ENCODE measurements at regions not wholly inside any gene's neighbourhood (a gene's known extent, or its start where the extent isn't known, plus 50 kb on each side); places are given as distances from the start of the nearest gene placed in this dataset.

GRCh38 chr5:2674456-2674855, 77.0 kb downstream of the IRX2 start:
- Mint-ChIP-seq H3K9me3 (ENCODE audit: unreplicated experiment) (peaks cover 14% of the 10 kb centered on the region), H3K36me3 (ENCODE audit: unreplicated experiment) (no peaks in the 10 kb centered on the region), H3K4me3 (ENCODE audit: unreplicated experiment) (no peak overlapping the region), H3K27me3 (ENCODE audit: unreplicated experiment) (no peaks in the 10 kb centered on the region), H3K27ac (ENCODE audit: unreplicated experiment) (no peak overlapping the region), H3K4me1 (ENCODE audit: unreplicated experiment) (no peaks in the 10 kb centered on the region)
- no peak for TF ChIP-seq CTCF (IDR thresholded peaks at IDR 0.05)
- DNase-seq (ENCODE audit: extremely low spot score, unreplicated experiment): no peak

- no peak for TF ChIP-seq CTCF (IDR thresholded peaks at IDR 0.05)
- H3K4me3 Mint-ChIP-seq (ENCODE audit: unreplicated experiment): no peak overlapping the region
- peaks cover 11% of the 10 kb centered on the region for H3K9me3 Mint-ChIP-seq (ENCODE audit: unreplicated experiment)
- H3K27ac Mint-ChIP-seq (ENCODE audit: unreplicated experiment): no peak overlapping the region
- no peaks in the 10 kb centered on the region for H3K4me1 Mint-ChIP-seq (ENCODE audit: unreplicated experiment)
- no peak for DNase-seq (ENCODE audit: extremely low spot score, unreplicated experiment)
- no peaks in the 10 kb centered on the region for H3K36me3 Mint-ChIP-seq (ENCODE audit: unreplicated experiment)
- H3K27me3 Mint-ChIP-seq (ENCODE audit: unreplicated experiment): no peaks in the 10 kb centered on the region
These were observed 80.5 kb downstream of the IRX2 start for GRCh38 chr5:2670940-2671339.

- no peaks in the 10 kb centered on the region for H3K27me3 Mint-ChIP-seq (ENCODE audit: unreplicated experiment)
- no peak overlapping the region for H3K4me3 Mint-ChIP-seq (ENCODE audit: unreplicated experiment)
- no peaks in the 10 kb centered on the region for H3K36me3 Mint-ChIP-seq (ENCODE audit: unreplicated experiment)
- no peak for DNase-seq (ENCODE audit: extremely low spot score, unreplicated experiment)
- H3K27ac Mint-ChIP-seq (ENCODE audit: unreplicated experiment): no peak overlapping the region
- peaks cover 6% of the 10 kb centered on the region for H3K9me3 Mint-ChIP-seq (ENCODE audit: unreplicated experiment)
- no peaks in the 10 kb centered on the region for H3K4me1 Mint-ChIP-seq (ENCODE audit: unreplicated experiment)
- TF ChIP-seq CTCF (IDR thresholded peaks at IDR 0.05): no peak
These were observed 81.6 kb downstream of the IRX2 start for GRCh38 chr5:2669913-2670312.

GRCh38 chr5:2669259-2669658, 82.2 kb downstream of the IRX2 start:
- Mint-ChIP-seq H3K27ac (ENCODE audit: unreplicated experiment) (no peak overlapping the region), H3K4me1 (ENCODE audit: unreplicated experiment) (no peaks in the 10 kb centered on the region), H3K36me3 (ENCODE audit: unreplicated experiment) (no peaks in the 10 kb centered on the region), H3K4me3 (ENCODE audit: unreplicated experiment) (no peak overlapping the region), H3K9me3 (ENCODE audit: unreplicated experiment) (peaks cover 4% of the 10 kb centered on the region), H3K27me3 (ENCODE audit: unreplicated experiment) (no peaks in the 10 kb centered on the region)
- DNase-seq (ENCODE audit: extremely low spot score, unreplicated experiment): no peak
- no peak for TF ChIP-seq CTCF (IDR thresholded peaks at IDR 0.05)

GRCh38 chr5:2666081-2666480, 85.4 kb downstream of the IRX2 start:
- no peaks in the 10 kb centered on the region for H3K27me3 Mint-ChIP-seq (ENCODE audit: unreplicated experiment)

More at GRCh38 chr5:2666081-2666480, 85.4 kb downstream of the IRX2 start:
- TF ChIP-seq CTCF (IDR thresholded peaks at IDR 0.05): no peak
- DNase-seq (ENCODE audit: extremely low spot score, unreplicated experiment): no peak
- H3K9me3 Mint-ChIP-seq (ENCODE audit: unreplicated experiment): no peaks in the 10 kb centered on the region
- H3K4me1 Mint-ChIP-seq (ENCODE audit: unreplicated experiment): no peaks in the 10 kb centered on the region
- no peak overlapping the region for H3K4me3 Mint-ChIP-seq (ENCODE audit: unreplicated experiment)
- H3K27ac Mint-ChIP-seq (ENCODE audit: unreplicated experiment): no peak overlapping the region
- H3K36me3 Mint-ChIP-seq (ENCODE audit: unreplicated experiment): no peaks in the 10 kb centered on the region
